GM12878 (cell line): ENCODE measurements at regions not wholly inside any gene's neighbourhood (a gene's known extent, or its start where the extent isn't known, plus 50 kb on each side); places are given as distances from the start of the nearest gene placed in this dataset.

Experiments
- ATAC-seq: fragments of 200-7000 bp; cut with Tn5 transposase; 3 replicates; pipeline ENCODE4 v1.9.1; 2020; ENCODE audit warnings: mild to moderate bottlenecking, moderate library complexity
- BruUV-seq: library from RNA; stranded (reverse); fragments of 400-500 nt; replicated peaks from 2 replicates; lab custom pipeline; 2021; lab: Mats Ljungman, UMichigan
- CTCF ChIA-PET: fragments of 300-600 bp; sonication (Branson Sonifier 250); formaldehyde crosslinking; extraction: SDS; loops from one replicate; lab custom pipeline; 2021; ENCODE audit warnings: inconsistent platforms; lab: Yijun Ruan, JAX
- POLR2A ChIA-PET: fragments of 350-600 bp; formaldehyde crosslinking; extraction: SDS; loops from one replicate; lab custom pipeline; 2021; ENCODE audit warnings: inconsistent platforms; lab: Charles Lee
- RAD21 ChIA-PET: fragments of 300-600 bp; sonication (Branson Sonifier 250); formaldehyde crosslinking; loops from one replicate; lab custom pipeline; 2023; ENCODE audit warnings: antibody characterized with exemption; ENCODE audit not compliant: unreplicated experiment; lab: Charles Lee
- SMC1A ChIA-PET: fragments of 300-600 bp; sonication (Branson Sonifier 250); formaldehyde crosslinking; loops from one replicate; lab custom pipeline; 2023; ENCODE audit not compliant: unreplicated experiment, uncharacterized antibody; lab: Charles Lee
- DNase-seq: peaks from one replicate; pipeline ENCODE4 v3.0.0-alpha.2; 2011; ENCODE audit warnings: low read depth, low spot score
- FAIRE-seq: peaks from 3 replicates; lab custom pipeline; 2011; peaks lifted over from hg19 to GRCh38; lab: Jason Lieb, UNC
- H2AFZ ChIP-seq: 2 replicates; pipeline ENCODE4 v1.6.0; 2011; ENCODE audit warnings: low read depth, low read length, control low read depth; ENCODE audit not compliant: control insufficient read depth
- H3K27ac ChIP-seq: 2 replicates; pipeline ENCODE4 v1.5.1; 2011; ENCODE audit warnings: control low read depth; ENCODE audit not compliant: control insufficient read depth, insufficient read depth
- H3K27me3 ChIP-seq, 2 experiments: replicated peaks in 1 of 2; 2 replicates each; pipeline versions ENCODE4 v1.6.0 to v1.6.1; 2011; ENCODE audit warnings: low read length in 1 of 2; ENCODE audit not compliant: control insufficient read depth in 2 of 2, insufficient read depth in 2 of 2
- H3K36me3 ChIP-seq, 2 experiments: 2 replicates each; pipeline ENCODE4 v1.5.1; 2011; ENCODE audit warnings: low read length in 1 of 2; ENCODE audit not compliant: control insufficient read depth in 2 of 2, insufficient read depth in 2 of 2
- H3K4me1 ChIP-seq: 2 replicates; pipeline ENCODE4 v1.6.1; 2011; ENCODE audit warnings: mild to moderate bottlenecking, low read length, moderate library complexity, mixed read lengths; ENCODE audit not compliant: control insufficient read depth, insufficient read depth
- H3K4me2 ChIP-seq: 2 replicates; pipeline ENCODE4 v1.6.0; 2011; ENCODE audit warnings: control low read depth; ENCODE audit not compliant: control insufficient read depth, insufficient read depth
- H3K4me3 ChIP-seq: fragments of 200-600 bp; sonication (generic); 2 replicates; pipeline ENCODE4 v1.5.1; 2016
- H3K79me2 ChIP-seq: 2 replicates; pipeline ENCODE4 v1.6.0; 2011; ENCODE audit warnings: low read length; ENCODE audit not compliant: control insufficient read depth, insufficient read depth
- H3K9ac ChIP-seq: 2 replicates; pipeline ENCODE4 v1.8.0; 2011; ENCODE audit warnings: low read length, control low read depth, mixed read lengths; ENCODE audit not compliant: control insufficient read depth, insufficient read depth
- H3K9me3 ChIP-seq: replicated peaks from 3 replicates; pipeline ENCODE4 v1.5.1; 2011; ENCODE audit warnings: mild to moderate bottlenecking, low read length; ENCODE audit not compliant: control insufficient read depth, insufficient read depth
- H4K20me1 ChIP-seq: 2 replicates; pipeline ENCODE4 v1.6.0; 2011; ENCODE audit not compliant: control insufficient read depth, insufficient read depth
- BRCA1 ChIP-seq: IDR thresholded peaks from 2 replicates; pipeline ENCODE4 v1.6.1; 2011; ENCODE audit warnings: low read depth, low read length, improper control_type of control experiment
- CEBPB ChIP-seq, 2 experiments: fragments of 150-350 bp in 1 of 2; IDR thresholded peaks; 2 replicates each; pipeline ENCODE4 v1.6.1; 2012 to 2014; ENCODE audit warnings: low read depth in 2 of 2, low read length in 2 of 2, borderline replicate concordance in 1 of 2, inconsistent platforms in 1 of 2
- EGR1 ChIP-seq, 2 experiments: IDR thresholded peaks; 1 replicate in 1 of 2; 2 replicates in 1 of 2; pipeline ENCODE4 v1.6.1; 2011 to 2012; ENCODE audit warnings: low read depth in 2 of 2, low read length in 2 of 2, borderline replicate concordance in 1 of 2, mild to moderate bottlenecking in 1 of 2, moderate library complexity in 1 of 2
- IKZF2 ChIP-seq, 2 experiments: fragments of 450-650 bp; IDR thresholded peaks; 2 replicates each; pipeline ENCODE4 v1.6.1; 2017; ENCODE audit warnings: mild to moderate bottlenecking in 2 of 2, moderate library complexity in 2 of 2
- NFIC ChIP-seq: IDR thresholded peaks from 2 replicates; pipeline ENCODE4 v1.6.1; 2012; ENCODE audit warnings: low read depth, mild to moderate bottlenecking, inconsistent platforms, low read length, moderate library complexity
- POLR2A ChIP-seq: IDR thresholded peaks from 2 replicates; pipeline ENCODE4 v1.6.1; 2011; ENCODE audit warnings: low read depth, mild to moderate bottlenecking, low read length
- POU2F2 ChIP-seq: IDR thresholded peaks from 3 replicates; pipeline ENCODE4 v1.6.1; 2011; ENCODE audit warnings: low read depth, mild to moderate bottlenecking, low read length, borderline replicate concordance
- SMAD5 ChIP-seq: IDR thresholded peaks from 2 replicates; pipeline ENCODE4 v1.6.1; 2016; ENCODE audit warnings: antibody characterized with exemption, low read depth
- STAT1 ChIP-seq: fragments of 450-650 bp; conservative IDR thresholded peaks from 2 replicates; pipeline ENCODE4 v1.6.1; 2014; ENCODE audit warnings: antibody characterized with exemption, mild to moderate bottlenecking
- WRNIP1 ChIP-seq: IDR thresholded peaks from 2 replicates; pipeline ENCODE4 v1.6.1; 2011; ENCODE audit warnings: low read depth, low read length, improper control_type of control experiment, borderline replicate concordance
- WGBS: methylation state at CpG from one replicate; pipeline ENCODE4 v1.1.6; 2016; ENCODE audit warnings: low lambda C conversion rate; ENCODE audit not compliant: insufficient replicate concordance, insufficient coverage; ENCODE audit errors: missing lambda C conversion rate; 5-methylcytosine and 5-hydroxymethylcytosine counted together
- in situ Hi-C: fragments of 300-500 bp; cut with MboI; formaldehyde crosslinking; loops from 9 replicates; pipeline ENCODE4 v1.14.3; 2018; ENCODE audit warnings: mixed read lengths
- intact Hi-C: fragments of 100-400 bp; cut with micrococcal nuclease; formaldehyde crosslinking; loops from one replicate; pipeline ENCODE4 v1.14.2; 2022; ENCODE audit not compliant: unreplicated experiment
- TF ChIP-seq, protein P1 (sequence below): IDR thresholded peaks from 2 replicates; pipeline ENCODE4 v1.6.1; 2011; ENCODE audit warnings: mild to moderate bottlenecking, low read depth, low read length, moderate library complexity; ENCODE audit not compliant: insufficient replicate concordance
- TF ChIP-seq, protein P2 (sequence below): IDR thresholded peaks from 2 replicates; pipeline ENCODE4 v1.6.1; 2012; ENCODE audit warnings: mild to moderate bottlenecking, low read depth, low read length
- TF ChIP-seq, protein P3 (sequence below): fragments of 450-650 bp; IDR thresholded peaks from 2 replicates; pipeline ENCODE4 v1.6.1; 2017; ENCODE audit warnings: borderline replicate concordance
- TF ChIP-seq, protein P4 (sequence below): IDR thresholded peaks from 2 replicates; pipeline ENCODE4 v1.6.1; 2011; ENCODE audit warnings: borderline replicate concordance, low read depth, mild to moderate bottlenecking, moderate library complexity, mixed read lengths, low read length; ENCODE audit not compliant: insufficient read depth; ENCODE audit errors: extremely low read length
- TF ChIP-seq, protein P5 (sequence below): fragments of 450-650 bp; conservative IDR thresholded peaks from 2 replicates; pipeline ENCODE4 v1.6.1; 2017; ENCODE audit warnings: mild to moderate bottlenecking, moderate library complexity

DNA sequence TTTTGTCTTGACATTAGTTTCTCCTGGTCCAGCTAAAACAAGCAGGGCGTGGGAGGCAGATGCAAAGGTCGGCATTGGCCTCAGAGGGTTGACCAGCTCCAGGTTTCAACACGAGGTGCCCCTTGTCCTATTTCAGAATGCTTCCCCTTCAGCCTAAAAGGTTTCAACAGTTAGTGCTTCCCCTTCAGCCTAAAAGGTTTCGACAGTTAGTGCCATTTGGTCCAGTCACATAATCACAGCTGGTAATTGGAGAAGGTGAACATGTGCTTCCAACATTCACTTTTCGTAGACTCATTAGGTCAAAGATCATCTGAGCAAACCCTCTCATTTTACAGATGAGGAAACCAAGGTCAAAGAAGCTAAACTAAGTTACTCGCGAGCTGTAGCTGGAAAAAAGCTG is 270.3 kb upstream of the MAP3K1 start:
- ChIA-PET CTCF (interaction anchor here (0.6 to 1.9 kb wide), 5 partner anchors 9 to 293 kb away, joined by 3 to 8 read pairs (median 5); no protein-coding TSS in a partner anchor), SMC1A (interaction anchor here (0.6 to 1.6 kb wide), 9 partner anchors 8 to 518 kb away, joined by 3 to 5 read pairs (median 4); no protein-coding TSS in a partner anchor), RAD21 (interaction anchor here (1.4 kb wide), 1 partner anchor 44 kb away, joined by 4 read pairs; no protein-coding TSS in a partner anchor), POLR2A (no interaction called here)
- no peak for FAIRE-seq
- in situ Hi-C loops (no loop called here), intact Hi-C loops (no loop called here)
- no peaks in the 10 kb centered on the region for H3K9me3 ChIP-seq
- no TSS peak for BruUV-seq
- H3K4me3 ChIP-seq, result no peak overlapping the region
- no peak overlapping the region for H3K27ac ChIP-seq
- H3K4me1 ChIP-seq, result no peaks in the 10 kb centered on the region
- 0 out of 4 replicates have a peak, but pooled peaks cover 0 to 2% of the 10 kb centered on the region in 2 experiments for H3K27me3 ChIP-seq
- H4K20me1 ChIP-seq, result no peaks in the 10 kb centered on the region
- ATAC-seq, result no peak
- no peak overlapping the region for H3K9ac ChIP-seq
- no peak for DNase-seq
- no peaks in the 10 kb centered on the region for H3K36me3 ChIP-seq
- no peaks in the 10 kb centered on the region for H3K79me2 ChIP-seq
- no peak overlapping the region for H3K4me2 ChIP-seq
- 52% methylated on average over 7 of the region's 7 CpGs for WGBS
- no peak overlapping the region for H2AFZ ChIP-seq
- TF ChIP-seq SMAD5 (no peak), NFIC (no peak), BRCA1 (no peak), EGR1 (IDR thresholded peaks at IDR 0.05; ENCODE audit: borderline replicate concordance in 1 of 2, low read depth in 2 of 2, low read length in 2 of 2) (no peak), WRNIP1 (no peak), POU2F2 (no peak), CEBPB (IDR thresholded peaks at IDR 0.05; ENCODE audit: borderline replicate concordance in 1 of 2, low read depth in 2 of 2, low read length in 2 of 2) (no peak), STAT1 (no peak), POLR2A (no peak), IKZF2 (IDR thresholded peaks at IDR 0.05) (no peak)
- TF ChIP-seq, protein P1, sequence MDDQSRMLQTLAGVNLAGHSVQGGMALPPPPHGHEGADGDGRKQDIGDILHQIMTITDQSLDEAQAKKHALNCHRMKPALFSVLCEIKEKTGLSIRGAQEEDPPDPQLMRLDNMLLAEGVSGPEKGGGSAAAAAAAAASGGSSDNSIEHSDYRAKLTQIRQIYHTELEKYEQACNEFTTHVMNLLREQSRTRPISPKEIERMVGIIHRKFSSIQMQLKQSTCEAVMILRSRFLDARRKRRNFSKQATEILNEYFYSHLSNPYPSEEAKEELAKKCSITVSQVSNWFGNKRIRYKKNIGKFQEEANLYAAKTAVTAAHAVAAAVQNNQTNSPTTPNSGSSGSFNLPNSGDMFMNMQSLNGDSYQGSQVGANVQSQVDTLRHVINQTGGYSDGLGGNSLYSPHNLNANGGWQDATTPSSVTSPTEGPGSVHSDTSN, result no peak
- TF ChIP-seq, protein P2, sequence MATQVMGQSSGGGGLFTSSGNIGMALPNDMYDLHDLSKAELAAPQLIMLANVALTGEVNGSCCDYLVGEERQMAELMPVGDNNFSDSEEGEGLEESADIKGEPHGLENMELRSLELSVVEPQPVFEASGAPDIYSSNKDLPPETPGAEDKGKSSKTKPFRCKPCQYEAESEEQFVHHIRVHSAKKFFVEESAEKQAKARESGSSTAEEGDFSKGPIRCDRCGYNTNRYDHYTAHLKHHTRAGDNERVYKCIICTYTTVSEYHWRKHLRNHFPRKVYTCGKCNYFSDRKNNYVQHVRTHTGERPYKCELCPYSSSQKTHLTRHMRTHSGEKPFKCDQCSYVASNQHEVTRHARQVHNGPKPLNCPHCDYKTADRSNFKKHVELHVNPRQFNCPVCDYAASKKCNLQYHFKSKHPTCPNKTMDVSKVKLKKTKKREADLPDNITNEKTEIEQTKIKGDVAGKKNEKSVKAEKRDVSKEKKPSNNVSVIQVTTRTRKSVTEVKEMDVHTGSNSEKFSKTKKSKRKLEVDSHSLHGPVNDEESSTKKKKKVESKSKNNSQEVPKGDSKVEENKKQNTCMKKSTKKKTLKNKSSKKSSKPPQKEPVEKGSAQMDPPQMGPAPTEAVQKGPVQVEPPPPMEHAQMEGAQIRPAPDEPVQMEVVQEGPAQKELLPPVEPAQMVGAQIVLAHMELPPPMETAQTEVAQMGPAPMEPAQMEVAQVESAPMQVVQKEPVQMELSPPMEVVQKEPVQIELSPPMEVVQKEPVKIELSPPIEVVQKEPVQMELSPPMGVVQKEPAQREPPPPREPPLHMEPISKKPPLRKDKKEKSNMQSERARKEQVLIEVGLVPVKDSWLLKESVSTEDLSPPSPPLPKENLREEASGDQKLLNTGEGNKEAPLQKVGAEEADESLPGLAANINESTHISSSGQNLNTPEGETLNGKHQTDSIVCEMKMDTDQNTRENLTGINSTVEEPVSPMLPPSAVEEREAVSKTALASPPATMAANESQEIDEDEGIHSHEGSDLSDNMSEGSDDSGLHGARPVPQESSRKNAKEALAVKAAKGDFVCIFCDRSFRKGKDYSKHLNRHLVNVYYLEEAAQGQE, result no peak
- TF ChIP-seq, protein P3, sequence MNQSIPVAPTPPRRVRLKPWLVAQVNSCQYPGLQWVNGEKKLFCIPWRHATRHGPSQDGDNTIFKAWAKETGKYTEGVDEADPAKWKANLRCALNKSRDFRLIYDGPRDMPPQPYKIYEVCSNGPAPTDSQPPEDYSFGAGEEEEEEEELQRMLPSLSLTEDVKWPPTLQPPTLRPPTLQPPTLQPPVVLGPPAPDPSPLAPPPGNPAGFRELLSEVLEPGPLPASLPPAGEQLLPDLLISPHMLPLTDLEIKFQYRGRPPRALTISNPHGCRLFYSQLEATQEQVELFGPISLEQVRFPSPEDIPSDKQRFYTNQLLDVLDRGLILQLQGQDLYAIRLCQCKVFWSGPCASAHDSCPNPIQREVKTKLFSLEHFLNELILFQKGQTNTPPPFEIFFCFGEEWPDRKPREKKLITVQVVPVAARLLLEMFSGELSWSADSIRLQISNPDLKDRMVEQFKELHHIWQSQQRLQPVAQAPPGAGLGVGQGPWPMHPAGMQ, result no peak
- TF ChIP-seq, protein P4, sequence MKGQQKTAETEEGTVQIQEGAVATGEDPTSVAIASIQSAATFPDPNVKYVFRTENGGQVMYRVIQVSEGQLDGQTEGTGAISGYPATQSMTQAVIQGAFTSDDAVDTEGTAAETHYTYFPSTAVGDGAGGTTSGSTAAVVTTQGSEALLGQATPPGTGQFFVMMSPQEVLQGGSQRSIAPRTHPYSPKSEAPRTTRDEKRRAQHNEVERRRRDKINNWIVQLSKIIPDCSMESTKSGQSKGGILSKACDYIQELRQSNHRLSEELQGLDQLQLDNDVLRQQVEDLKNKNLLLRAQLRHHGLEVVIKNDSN, result no peak
- TF ChIP-seq, protein P5, sequence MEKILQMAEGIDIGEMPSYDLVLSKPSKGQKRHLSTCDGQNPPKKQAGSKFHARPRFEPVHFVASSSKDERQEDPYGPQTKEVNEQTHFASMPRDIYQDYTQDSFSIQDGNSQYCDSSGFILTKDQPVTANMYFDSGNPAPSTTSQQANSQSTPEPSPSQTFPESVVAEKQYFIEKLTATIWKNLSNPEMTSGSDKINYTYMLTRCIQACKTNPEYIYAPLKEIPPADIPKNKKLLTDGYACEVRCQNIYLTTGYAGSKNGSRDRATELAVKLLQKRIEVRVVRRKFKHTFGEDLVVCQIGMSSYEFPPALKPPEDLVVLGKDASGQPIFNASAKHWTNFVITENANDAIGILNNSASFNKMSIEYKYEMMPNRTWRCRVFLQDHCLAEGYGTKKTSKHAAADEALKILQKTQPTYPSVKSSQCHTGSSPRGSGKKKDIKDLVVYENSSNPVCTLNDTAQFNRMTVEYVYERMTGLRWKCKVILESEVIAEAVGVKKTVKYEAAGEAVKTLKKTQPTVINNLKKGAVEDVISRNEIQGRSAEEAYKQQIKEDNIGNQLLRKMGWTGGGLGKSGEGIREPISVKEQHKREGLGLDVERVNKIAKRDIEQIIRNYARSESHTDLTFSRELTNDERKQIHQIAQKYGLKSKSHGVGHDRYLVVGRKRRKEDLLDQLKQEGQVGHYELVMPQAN, result no peak
